ENCODE measurements at regions not wholly inside any gene's neighbourhood (a gene's known extent, or its start where the extent isn't known, plus 50 kb on each side); places are given as distances from the start of the nearest gene placed in this dataset.
"Not testable (repeated sequence)": the region's sequence is repeated elsewhere in the genome, so short reads cannot be mapped to it uniquely, and the experiment has no call there.

- not testable (repeated sequence) for TF ChIP-seq CTCF (IDR thresholded peaks at IDR 0.05; ENCODE audit: extremely low read depth in 1 of 2, insufficient read depth in 1 of 2, low read depth in 1 of 2, low read length in 2 of 2); JUN (IDR thresholded peaks at IDR 0.05; ENCODE audit: borderline replicate concordance, insufficient read depth, insufficient read length, low read depth); POLR2AphosphoS5 (IDR thresholded peaks at IDR 0.05; ENCODE audit: insufficient read depth, low read depth, low read length); POLR2A (IDR thresholded peaks at IDR 0.05; ENCODE audit: low read depth, low read length); EZH2 (IDR thresholded peaks at IDR 0.05; ENCODE audit: borderline replicate concordance, low read depth, low read length, severe bottlenecking); MAX (IDR thresholded peaks at IDR 0.05; ENCODE audit: insufficient read depth, insufficient read length); FOS (IDR thresholded peaks at IDR 0.05; ENCODE audit: borderline replicate concordance, insufficient read depth, low read length); GATA2 (IDR thresholded peaks at IDR 0.05; ENCODE audit: insufficient read depth, insufficient read length, low read depth, low read length)
Measured at GRCh38 chrX:46080121-46080520, 465.1 kb downstream of the ZNF674 start.
